ENCODE measurements at regions not wholly inside any gene's neighbourhood (a gene's known extent, or its start where the extent isn't known, plus 50 kb on each side); places are given as distances from the start of the nearest gene placed in this dataset.

DNA sequence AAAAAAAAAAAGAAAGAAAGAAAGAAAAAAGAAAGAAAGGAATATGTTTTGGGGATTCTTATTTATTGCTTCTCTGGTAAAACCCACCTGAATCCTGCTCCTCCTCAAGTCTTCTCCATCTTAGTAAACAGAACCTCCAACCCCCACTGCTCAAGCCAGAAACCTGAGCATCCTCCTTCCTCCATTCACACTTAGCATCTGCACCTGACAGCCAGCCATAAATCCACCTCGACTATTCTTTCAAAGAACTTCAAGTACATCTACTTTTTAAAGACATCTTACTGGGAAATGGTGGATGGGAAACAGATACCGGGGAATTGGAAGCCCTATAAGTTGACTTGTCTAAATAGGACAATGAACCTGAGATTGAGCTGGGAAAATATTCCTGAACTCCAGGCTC, 519.9 kb upstream of the DPP6 start:
- CTCF ChIA-PET (ENCODE audit: unreplicated experiment): no interaction called here
- no peaks in the 10 kb centered on the region for H3K9me3 ChIP-seq (ENCODE audit: low read length)

DNA sequence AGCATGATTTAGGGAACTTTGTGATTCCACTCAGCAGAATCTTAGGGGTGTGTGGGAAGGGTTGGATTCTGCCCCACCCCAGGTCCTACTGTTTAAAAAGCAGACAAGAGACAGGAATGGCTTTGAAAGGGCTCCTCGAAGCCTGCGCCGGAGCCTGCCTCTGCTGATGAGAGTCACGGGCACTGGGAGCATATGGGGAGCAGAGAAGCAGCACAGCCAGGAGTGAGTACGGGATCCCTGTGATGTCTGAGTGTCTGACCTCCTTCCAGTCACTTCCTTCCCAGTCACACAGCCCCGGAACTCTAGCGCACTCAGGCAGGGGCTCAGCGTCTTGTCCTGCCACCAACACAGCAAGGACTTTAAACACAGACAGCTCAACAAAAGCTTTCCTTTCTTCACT, 514.9 kb upstream of the DPP6 start:
- no peak for DNase-seq (ENCODE audit: low spot score)
- intact Hi-C loops (cut with micrococcal nuclease; ENCODE audit: unreplicated experiment): no loop called here
- ChIA-PET POLR2A (no interaction called here), CTCF (ENCODE audit: unreplicated experiment) (no interaction called here)
- BruUV-seq (replicated peaks): no TSS peak
- no peak overlapping the region for H3K4me2 ChIP-seq (ENCODE audit: low read length)
- H3K79me2 ChIP-seq (ENCODE audit: insufficient read depth, low read depth, low read length): no peaks in the 10 kb centered on the region
- no peak overlapping the region for H2AFZ ChIP-seq (ENCODE audit: low read length)
- no peaks in the 10 kb centered on the region for H3K9me3 ChIP-seq (ENCODE audit: low read length)
- no peak overlapping the region for H3K4me3 ChIP-seq (ENCODE audit: low read depth, low read length, poor library complexity, severe bottlenecking)
- H3K36me3 ChIP-seq (ENCODE audit: insufficient read depth, low read length): no peaks in the 10 kb centered on the region
- H3K9me2 ChIP-seq (ENCODE audit: insufficient read depth, low read length): no peaks in the 10 kb centered on the region
- H3K27ac ChIP-seq (ENCODE audit: low read depth, low read length, poor library complexity, severe bottlenecking): no peak overlapping the region
- no peak for TF ChIP-seq EZH2phosphoT487 (IDR thresholded peaks at IDR 0.05; ENCODE audit: borderline replicate concordance, low read depth, low read length)
- TF ChIP-seq, protein P1, sequence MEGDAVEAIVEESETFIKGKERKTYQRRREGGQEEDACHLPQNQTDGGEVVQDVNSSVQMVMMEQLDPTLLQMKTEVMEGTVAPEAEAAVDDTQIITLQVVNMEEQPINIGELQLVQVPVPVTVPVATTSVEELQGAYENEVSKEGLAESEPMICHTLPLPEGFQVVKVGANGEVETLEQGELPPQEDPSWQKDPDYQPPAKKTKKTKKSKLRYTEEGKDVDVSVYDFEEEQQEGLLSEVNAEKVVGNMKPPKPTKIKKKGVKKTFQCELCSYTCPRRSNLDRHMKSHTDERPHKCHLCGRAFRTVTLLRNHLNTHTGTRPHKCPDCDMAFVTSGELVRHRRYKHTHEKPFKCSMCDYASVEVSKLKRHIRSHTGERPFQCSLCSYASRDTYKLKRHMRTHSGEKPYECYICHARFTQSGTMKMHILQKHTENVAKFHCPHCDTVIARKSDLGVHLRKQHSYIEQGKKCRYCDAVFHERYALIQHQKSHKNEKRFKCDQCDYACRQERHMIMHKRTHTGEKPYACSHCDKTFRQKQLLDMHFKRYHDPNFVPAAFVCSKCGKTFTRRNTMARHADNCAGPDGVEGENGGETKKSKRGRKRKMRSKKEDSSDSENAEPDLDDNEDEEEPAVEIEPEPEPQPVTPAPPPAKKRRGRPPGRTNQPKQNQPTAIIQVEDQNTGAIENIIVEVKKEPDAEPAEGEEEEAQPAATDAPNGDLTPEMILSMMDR (conservative IDR thresholded peaks at IDR 0.05; ENCODE audit: low read length): no peak
- no peaks in the 10 kb centered on the region for H4K20me1 ChIP-seq (ENCODE audit: insufficient read depth, low read length)
- no peaks in the 10 kb centered on the region for H3K4me1 ChIP-seq (ENCODE audit: insufficient read depth, low read length, poor library complexity, severe bottlenecking)

More for the DNA sequence above, 519.9 kb upstream of the DPP6 start:
- H3K9me2 ChIP-seq (ENCODE audit: insufficient read depth, low read length): no peaks in the 10 kb centered on the region
- no peaks in the 10 kb centered on the region for H3K79me2 ChIP-seq (ENCODE audit: insufficient read depth, low read depth, low read length)
- no peak for TF ChIP-seq EZH2phosphoT487 (IDR thresholded peaks at IDR 0.05; ENCODE audit: borderline replicate concordance, low read depth, low read length)
- TF ChIP-seq, protein P1 (conservative IDR thresholded peaks at IDR 0.05; ENCODE audit: low read length): no peak
- no peak for DNase-seq (ENCODE audit: low spot score)
- H3K4me1 ChIP-seq (ENCODE audit: insufficient read depth, low read length, poor library complexity, severe bottlenecking): no peaks in the 10 kb centered on the region
- POLR2A ChIA-PET: interaction anchor here (0.6 kb wide), 1 partner anchor 15 kb away, joined by 5 read pairs; no protein-coding TSS in a partner anchor
- no peak overlapping the region for H3K4me3 ChIP-seq (ENCODE audit: low read depth, low read length, poor library complexity, severe bottlenecking)
- no peaks in the 10 kb centered on the region for H4K20me1 ChIP-seq (ENCODE audit: insufficient read depth, low read length)
- H2AFZ ChIP-seq (ENCODE audit: low read length): no peak overlapping the region
- no TSS peak for BruUV-seq (replicated peaks)
- H3K27ac ChIP-seq (ENCODE audit: low read depth, low read length, poor library complexity, severe bottlenecking): no peak overlapping the region
- H3K36me3 ChIP-seq (ENCODE audit: insufficient read depth, low read length): no peaks in the 10 kb centered on the region
- H3K4me2 ChIP-seq (ENCODE audit: low read length): no peak overlapping the region
- intact Hi-C loops (cut with micrococcal nuclease; ENCODE audit: unreplicated experiment): no loop called here

DNA sequence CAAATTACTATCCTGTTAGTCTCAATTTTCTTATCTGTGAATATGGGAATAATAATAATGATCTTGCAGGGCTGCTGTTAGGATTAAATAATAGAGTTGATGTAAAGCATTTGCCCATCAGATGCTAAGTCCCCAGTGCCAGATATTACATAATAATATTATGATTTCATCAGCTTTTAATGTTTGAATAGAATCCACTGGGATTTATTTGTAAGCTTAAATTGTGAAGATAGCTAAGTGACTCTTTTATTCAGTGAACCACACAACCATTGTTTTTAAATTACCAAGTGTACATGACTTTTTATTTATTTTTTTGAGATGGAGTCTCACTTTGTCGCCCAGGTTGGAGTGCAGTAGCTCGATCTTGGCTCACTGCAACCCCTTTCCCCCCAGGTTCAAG, 510.3 kb upstream of the DPP6 start:
- H3K9me2 ChIP-seq (ENCODE audit: insufficient read depth, low read length): no peaks in the 10 kb centered on the region
- CTCF ChIA-PET (ENCODE audit: unreplicated experiment): no interaction called here
- no peaks in the 10 kb centered on the region for H3K79me2 ChIP-seq (ENCODE audit: insufficient read depth, low read depth, low read length)
- no peak overlapping the region for H3K27ac ChIP-seq (ENCODE audit: low read depth, low read length, poor library complexity, severe bottlenecking)
- BruUV-seq (replicated peaks): no TSS peak
- no peaks in the 10 kb centered on the region for H3K9me3 ChIP-seq (ENCODE audit: low read length)
- intact Hi-C loops (cut with micrococcal nuclease; ENCODE audit: unreplicated experiment): no loop called here
- no peak overlapping the region for H2AFZ ChIP-seq (ENCODE audit: low read length)
- TF ChIP-seq, protein P1 (conservative IDR thresholded peaks at IDR 0.05; ENCODE audit: low read length): no peak
- no peak for TF ChIP-seq EZH2phosphoT487 (IDR thresholded peaks at IDR 0.05; ENCODE audit: borderline replicate concordance, low read depth, low read length)
- H3K36me3 ChIP-seq (ENCODE audit: insufficient read depth, low read length): no peaks in the 10 kb centered on the region
- H3K4me3 ChIP-seq (ENCODE audit: low read depth, low read length, poor library complexity, severe bottlenecking): no peak overlapping the region
- POLR2A ChIA-PET: no interaction called here
- no peaks in the 10 kb centered on the region for H3K4me1 ChIP-seq (ENCODE audit: insufficient read depth, low read length, poor library complexity, severe bottlenecking)
- no peak for DNase-seq (ENCODE audit: low spot score)
- H3K4me2 ChIP-seq (ENCODE audit: low read length): no peak overlapping the region
- H4K20me1 ChIP-seq (ENCODE audit: insufficient read depth, low read length): no peaks in the 10 kb centered on the region
